Testis (tissue), 2 donors: ENCODE measurements at regions not wholly inside any gene's neighbourhood (a gene's known extent, or its start where the extent isn't known, plus 50 kb on each side); places are given as distances from the start of the nearest gene placed in this dataset.

Source experiments
- DNase-seq: peaks from one replicate; pipeline ENCODE4 v3.0.0-alpha.2; 2019
- H3K27ac ChIP-seq, 2 donors: fragments of 200-600 bp; sonication (generic); one replicate each; pipeline ENCODE4 v1.5.1; 2019
- H3K27me3 ChIP-seq: fragments of 200-600 bp; sonication (generic); one replicate; pipeline ENCODE4 v1.5.1; 2019
- H3K36me3 ChIP-seq: fragments of 200-600 bp; sonication (generic); one replicate; pipeline ENCODE4 v1.5.1; 2017; ENCODE audit warnings: low read depth; ENCODE audit errors: missing control alignments
- H3K4me1 ChIP-seq: fragments of 200-600 bp; sonication (generic); one replicate; pipeline ENCODE4 v1.5.1; 2019
- H3K4me3 ChIP-seq, 2 donors: fragments of 200-600 bp; sonication (generic); one replicate each; pipeline ENCODE4 v1.5.1; 2017 to 2019
- H3K9me3 ChIP-seq: fragments of 200-600 bp; sonication (generic); one replicate; pipeline ENCODE4 v1.5.1; 2017
- CTCF ChIP-seq, 3 experiments: fragments of 450-650 bp in 2 of 3; fragments of 200-600 bp in 1 of 3; sonication (generic) in 1 of 3; IDR thresholded peaks; one replicate each; pipeline ENCODE4 v1.5.1; 2016 to 2019; ENCODE audit warnings: antibody characterized with exemption in 3 of 3, mild to moderate bottlenecking in 2 of 3, moderate library complexity in 1 of 3
- POLR2A ChIP-seq: fragments of 450-650 bp; IDR thresholded peaks from one replicate; pipeline ENCODE4 v1.6.1; 2017; ENCODE audit warnings: antibody characterized with exemption, mild to moderate bottlenecking, moderate library complexity
- WGBS, 2 donors: methylation state at CpG; one replicate each; pipeline ENCODE4 v1.1.5; 2018; 5-methylcytosine and 5-hydroxymethylcytosine counted together
- intact Hi-C: fragments of 100-400 bp; cut with DNase I; formaldehyde crosslinking; loops from one replicate; pipeline ENCODE4 v1.15.1; 2023; ENCODE audit warnings: low total_unique reads

DNA sequence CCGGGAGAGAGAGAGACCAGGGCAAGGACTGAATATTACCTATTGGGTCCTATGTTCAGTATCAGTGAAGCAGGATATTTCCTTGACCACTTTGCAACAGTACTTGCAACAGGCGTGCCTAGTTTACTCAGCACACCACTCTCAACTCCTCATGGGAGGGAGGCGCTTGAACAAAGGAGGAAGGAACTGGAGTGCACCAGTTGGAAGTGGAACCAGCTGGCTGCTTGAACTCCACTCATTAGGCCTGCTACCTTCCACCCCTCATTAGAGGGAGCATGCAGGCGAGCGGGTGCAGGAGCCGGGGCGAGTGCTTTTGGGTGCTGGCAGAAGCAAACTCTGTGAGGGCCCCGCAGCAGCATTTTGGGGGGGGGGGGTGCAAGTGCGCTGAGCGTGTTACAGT, 1369.6 kb upstream of the RAG2 start:
- H3K9me3 ChIP-seq = no peaks in the 10 kb centered on the region
- H3K27me3 ChIP-seq = no peaks in the 10 kb centered on the region
- 65 to 69% methylated on average over 10 of the region's 10 CpGs for WGBS, 2 donors
- no peak overlapping the region for H3K4me3 ChIP-seq
- no peak for TF ChIP-seq POLR2A
- no peak for TF ChIP-seq CTCF (IDR thresholded peaks at IDR 0.05)
- H3K4me1 ChIP-seq = no peaks in the 10 kb centered on the region
- no peak overlapping the region for H3K27ac ChIP-seq
- intact Hi-C loops = no loop called here
- H3K36me3 ChIP-seq = no peaks in the 10 kb centered on the region
- no peak for DNase-seq

GRCh38 chr11:37963440-37963839, 1365.4 kb upstream of the RAG2 start:
- TF ChIP-seq CTCF (IDR thresholded peaks at IDR 0.05) (no peak), POLR2A (no peak)
- intact Hi-C loops = no loop called here
- no peak for DNase-seq
- Histone ChIP-seq H3K9me3 (no peaks in the 10 kb centered on the region), H3K27me3 (no peaks in the 10 kb centered on the region), H3K4me3 (no peak overlapping the region), H3K27ac (no peak overlapping the region), H3K36me3 (no peaks in the 10 kb centered on the region), H3K4me1 (no peaks in the 10 kb centered on the region)
- WGBS, 2 donors = 72 to 74% methylated on average over 2 of the region's 2 CpGs

GRCh38 chr11:37957717-37958116, 1359.7 kb upstream of the RAG2 start:
- Histone ChIP-seq H3K4me3 (no peak overlapping the region), H3K4me1 (no peaks in the 10 kb centered on the region), H3K27me3 (no peaks in the 10 kb centered on the region), H3K9me3 (no peaks in the 10 kb centered on the region), H3K36me3 (no peaks in the 10 kb centered on the region), H3K27ac (no peak overlapping the region)
- TF ChIP-seq POLR2A = no peak
- TF ChIP-seq CTCF (IDR thresholded peaks at IDR 0.05) = no peak
- intact Hi-C loops = no loop called here
- 90 to 93% methylated on average over 1 of the region's 1 CpG for WGBS, 2 donors
- DNase-seq = no peak

GRCh38 chr11:37951996-37952395, 1354.0 kb upstream of the RAG2 start:
- no peaks in the 10 kb centered on the region for H3K27me3 ChIP-seq
- DNase-seq = no peak
- H3K36me3 ChIP-seq = no peaks in the 10 kb centered on the region
- no peak for TF ChIP-seq CTCF (IDR thresholded peaks at IDR 0.05)
- no peak for TF ChIP-seq POLR2A
- no peak overlapping the region for H3K4me3 ChIP-seq
- no peak overlapping the region for H3K27ac ChIP-seq
- no peaks in the 10 kb centered on the region for H3K4me1 ChIP-seq
- 50 to 69% methylated on average over 2 of the region's 2 CpGs for WGBS, 2 donors
- no peaks in the 10 kb centered on the region for H3K9me3 ChIP-seq
- intact Hi-C loops = no loop called here

- intact Hi-C loops = no loop called here
- H3K27ac ChIP-seq = no peak overlapping the region
- no peaks in the 10 kb centered on the region for H3K9me3 ChIP-seq
- TF ChIP-seq CTCF (IDR thresholded peaks at IDR 0.05) (no peak), POLR2A (no peak)
- no peak for DNase-seq
- no peaks in the 10 kb centered on the region for H3K27me3 ChIP-seq
- no peaks in the 10 kb centered on the region for H3K4me1 ChIP-seq
- no peaks in the 10 kb centered on the region for H3K36me3 ChIP-seq
- H3K4me3 ChIP-seq = no peak overlapping the region
- 91% methylated on average over 3 of the region's 3 CpGs for WGBS, 2 donors
These were observed 1350.2 kb upstream of the RAG2 start for GRCh38 chr11:37948258-37948657.
